ENCODE measurements at regions not wholly inside any gene's neighbourhood (a gene's known extent, or its start where the extent isn't known, plus 50 kb on each side); places are given as distances from the start of the nearest gene placed in this dataset.

DNA sequence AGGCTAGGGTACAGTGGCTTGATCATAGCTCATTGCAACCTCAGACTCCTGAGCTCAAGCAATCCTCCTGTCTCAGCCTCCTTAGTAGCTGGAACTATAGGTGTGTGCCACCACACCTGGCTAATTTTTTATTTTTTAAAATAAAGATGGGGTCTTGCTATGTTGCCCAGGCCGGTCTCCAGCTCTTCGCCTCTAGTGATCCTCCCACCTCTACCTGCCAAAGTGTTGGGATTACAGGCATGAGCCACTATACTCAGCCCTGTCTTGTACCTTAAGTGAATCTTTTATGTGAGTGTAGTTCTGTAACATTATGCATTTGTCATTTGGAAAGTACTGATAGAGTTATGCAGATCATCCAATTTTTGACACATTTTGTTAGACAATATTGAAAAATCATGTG is 66.9 kb upstream of the C15orf39 start:
- DNase-seq = no peak

DNA sequence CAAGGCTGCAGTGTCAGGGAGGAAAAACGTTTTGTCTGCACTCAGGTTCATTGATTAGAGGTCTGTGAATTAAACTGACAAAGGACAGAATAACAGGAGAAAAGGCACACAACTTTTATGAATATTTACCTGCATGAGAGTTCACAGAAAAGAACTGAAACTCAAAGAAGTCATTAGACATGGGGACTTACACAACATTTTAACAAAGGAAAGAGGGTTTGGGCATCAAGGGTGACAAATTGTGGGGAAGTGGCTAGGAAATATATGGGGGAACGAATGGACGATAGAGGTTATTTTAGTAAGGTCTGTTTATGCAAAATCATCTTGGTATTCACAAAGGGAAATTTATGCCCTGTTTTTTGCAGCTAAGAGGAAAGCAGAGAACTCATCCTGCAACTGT is 65.6 kb upstream of the C15orf39 start:
- DNase-seq = no peak

- no peak for DNase-seq
These were observed 64.9 kb upstream of the C15orf39 start for GRCh38 chr15:75136758-75137157.

GRCh38 chr15:75138016-75138999 is 63.4 kb upstream of the C15orf39 start:
- peak; percentile 61 for DNase-seq

- DNase-seq = no peak
These were observed 61.4 kb upstream of the C15orf39 start for GRCh38 chr15:75140080-75140879.

DNA sequence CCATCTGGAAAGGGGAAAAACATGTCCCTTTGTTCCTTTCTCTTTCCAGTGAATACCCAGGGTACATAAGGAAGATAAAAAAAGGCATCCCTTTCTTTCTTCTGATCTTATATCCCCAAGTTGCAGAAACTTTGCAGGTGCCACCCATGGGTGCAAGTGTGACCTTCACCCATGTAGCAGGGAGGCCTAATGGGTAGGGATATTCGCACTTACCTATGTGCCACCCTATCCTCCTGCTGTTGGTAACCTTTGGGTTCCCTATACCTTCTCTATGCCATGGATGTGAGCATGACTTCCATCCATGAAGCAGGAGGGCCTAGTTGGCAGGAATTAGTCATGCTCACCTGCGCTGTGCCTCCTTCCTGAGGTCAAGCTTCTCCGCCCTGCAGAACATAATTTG is 59.2 kb upstream of the C15orf39 start:
- DNase-seq = no peak

DNA sequence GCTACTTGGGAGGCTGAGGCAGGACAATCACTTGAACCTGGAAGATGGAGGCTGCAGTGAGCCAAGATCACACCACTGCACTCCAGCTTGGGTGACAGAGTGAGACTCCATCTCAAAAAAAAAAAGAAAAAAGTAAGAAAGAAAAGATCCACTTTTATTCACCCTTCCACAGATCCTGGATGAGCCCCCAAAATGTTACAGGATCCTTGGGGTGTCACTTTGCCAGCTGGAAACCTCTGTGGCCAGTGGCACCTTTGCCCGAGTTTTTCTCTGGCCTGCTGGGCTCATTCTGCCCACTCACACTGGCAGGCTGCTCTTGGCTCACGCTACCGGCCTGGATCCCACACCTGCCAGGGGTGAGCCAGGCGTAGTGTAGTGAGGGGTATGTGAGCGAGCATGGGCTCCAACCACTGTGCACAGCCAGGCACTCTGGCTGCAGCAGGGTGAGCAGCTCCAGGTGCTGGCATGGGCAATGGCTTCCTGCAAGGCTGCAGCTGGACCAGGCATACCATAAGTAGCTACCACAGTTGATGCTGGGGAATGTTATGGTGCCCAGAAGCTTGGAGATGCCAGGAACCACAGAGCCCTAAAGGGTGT is 57.8 kb upstream of the C15orf39 start:
- DNase-seq = no peak

GRCh38 chr15:75145027-75145841 is 56.4 kb upstream of the C15orf39 start:
- no peak for DNase-seq

- no peak for DNase-seq
These were observed 53.4 kb upstream of the C15orf39 start for GRCh38 chr15:75148280-75148679.

GRCh38 chr15:75149867-75150709 is 51.6 kb upstream of the C15orf39 start:
- DNase-seq = peak; percentile 91

DNA sequence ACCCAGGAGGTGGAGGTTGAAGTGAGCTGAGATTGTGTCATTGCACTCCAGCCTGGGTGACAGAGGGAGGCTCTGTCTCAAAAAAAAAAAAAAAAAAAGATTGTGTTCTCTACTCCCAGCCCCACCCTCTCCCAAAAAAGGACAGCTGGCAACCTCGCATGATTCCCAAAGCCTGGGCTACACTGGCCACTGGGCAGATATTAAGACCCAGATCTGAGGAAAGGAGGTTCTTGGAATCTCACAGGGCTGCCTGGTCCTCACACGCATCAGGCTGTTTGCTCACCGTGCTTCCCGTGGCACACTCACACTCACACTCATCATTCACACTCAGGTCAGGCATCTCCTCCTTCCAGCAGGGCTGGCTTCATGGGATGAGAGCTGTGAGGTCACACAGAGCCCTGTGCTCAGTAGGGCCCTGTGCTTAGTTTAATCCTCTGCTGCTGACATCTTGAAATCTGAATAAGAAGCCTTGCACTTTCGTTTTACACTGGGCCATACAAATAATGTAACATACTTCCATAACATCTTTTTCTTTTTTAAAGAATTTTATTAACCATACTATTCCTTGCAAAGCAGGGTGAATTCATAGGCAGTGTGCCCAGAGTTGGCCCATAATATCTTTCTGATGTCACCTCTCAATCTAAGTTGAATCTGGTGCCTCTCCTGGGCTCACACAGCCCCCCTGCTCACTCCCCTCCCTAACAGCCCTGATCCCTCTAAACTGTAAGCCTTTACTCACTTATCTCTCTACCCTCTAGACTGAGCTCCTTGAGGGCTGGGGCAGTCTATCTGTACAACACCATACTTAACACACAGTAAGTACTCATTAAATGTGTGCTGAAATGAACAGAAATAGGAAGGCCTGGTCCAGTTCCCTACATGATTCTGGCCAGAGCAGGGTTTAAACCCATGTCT is 50.2 kb upstream of the C15orf39 start:
- DNase-seq = no peak

Data from inflammatory macrophage treated with lipopolysaccharide for 4 hours (primary cell).